NOMO-1 (cell line): ENCODE measurements at regions not wholly inside any gene's neighbourhood (a gene's known extent, or its start where the extent isn't known, plus 50 kb on each side); places are given as distances from the start of the nearest gene placed in this dataset.

Experiments
- DNase-seq, 2 experiments: peaks; one replicate each; lab custom pipeline; 2025; ENCODE audit not compliant: unreplicated experiment in 2 of 2; lab: John Stamatoyannopoulos, UW

DNA sequence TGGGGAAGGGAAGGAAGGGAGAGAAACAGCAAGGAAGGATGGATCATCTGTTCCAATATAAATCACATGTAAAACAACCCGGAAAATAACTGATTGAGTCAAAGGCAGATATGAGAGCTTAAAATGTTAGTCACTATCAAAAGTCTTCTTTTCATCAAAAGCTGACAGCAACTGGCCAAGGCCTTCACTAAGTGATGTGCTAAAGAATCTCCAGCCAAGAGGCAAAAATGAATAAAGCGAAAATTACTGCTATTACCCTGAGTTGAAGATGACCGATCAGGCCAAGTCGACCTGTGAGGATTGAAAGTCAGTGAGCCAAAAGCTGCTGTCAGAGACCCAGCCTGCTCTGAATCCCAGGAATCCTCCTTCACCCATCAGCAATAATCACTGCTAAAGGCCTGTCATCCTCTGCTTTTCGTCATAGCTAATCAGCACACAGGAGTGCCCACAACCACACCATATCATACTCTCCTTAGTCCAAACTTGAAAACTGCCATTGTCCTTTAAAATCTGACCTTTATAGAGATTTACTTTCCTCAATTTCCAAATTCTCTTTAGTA lies 736.9 kb downstream of the TLE1 start:
- DNase-seq, result no peak

DNA sequence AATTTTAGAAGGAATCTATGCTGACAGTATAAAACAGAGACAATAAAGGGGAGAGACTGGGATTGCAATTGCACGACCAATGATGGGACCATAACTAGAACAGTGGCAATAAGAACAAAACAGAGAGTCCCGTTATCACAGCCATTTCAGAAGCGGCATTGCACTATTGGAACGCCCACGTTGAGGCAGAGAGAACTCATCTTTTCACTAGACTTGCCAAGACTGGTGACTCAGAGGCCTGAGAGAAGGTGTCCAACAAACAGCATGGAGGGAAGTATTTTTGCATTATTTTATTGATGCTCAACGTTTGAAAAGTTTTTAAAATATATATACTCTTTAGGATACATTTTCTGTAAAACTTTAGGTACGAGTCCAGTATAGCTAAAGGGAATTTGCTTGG lies 737.7 kb downstream of the TLE1 start:
- DNase-seq, result no peak

DNA sequence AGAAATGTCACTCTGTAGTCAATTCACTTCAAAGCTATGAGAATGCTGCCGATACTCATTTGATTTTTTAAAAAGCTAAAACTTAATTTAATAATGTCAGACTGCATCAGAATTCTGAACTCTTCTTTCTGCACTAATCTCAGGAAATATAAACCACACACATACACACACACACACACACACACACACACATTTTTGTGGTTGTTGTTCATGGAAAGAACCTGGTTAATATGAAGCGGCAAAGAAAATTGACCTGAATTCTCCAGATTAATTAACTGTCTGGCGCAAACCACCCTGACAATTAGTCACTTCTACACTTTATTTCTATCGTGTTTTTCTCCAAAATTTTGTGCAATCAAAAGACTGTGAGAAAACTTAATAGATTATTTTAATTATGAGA lies 740.5 kb downstream of the TLE1 start:
- no peak for DNase-seq

DNA sequence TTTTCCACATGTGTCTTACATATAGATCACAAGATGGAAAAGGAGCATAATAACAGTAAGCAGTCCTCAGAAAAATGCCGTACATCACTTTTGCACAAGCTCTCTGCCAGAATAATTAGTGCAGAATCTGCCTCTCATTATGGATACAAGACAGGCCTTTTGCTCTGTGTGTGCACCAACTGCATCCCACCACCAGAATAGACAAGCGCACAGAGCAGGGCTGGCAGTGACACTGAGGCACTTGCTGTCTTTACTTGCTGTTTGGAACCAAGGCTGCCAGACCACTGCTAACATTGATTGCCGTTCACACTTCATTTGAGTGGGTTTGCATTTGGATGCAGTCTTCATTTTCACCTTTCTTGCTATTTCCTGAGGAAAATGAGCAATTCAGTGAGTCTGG lies 741.3 kb downstream of the TLE1 start:
- no peak for DNase-seq

DNA sequence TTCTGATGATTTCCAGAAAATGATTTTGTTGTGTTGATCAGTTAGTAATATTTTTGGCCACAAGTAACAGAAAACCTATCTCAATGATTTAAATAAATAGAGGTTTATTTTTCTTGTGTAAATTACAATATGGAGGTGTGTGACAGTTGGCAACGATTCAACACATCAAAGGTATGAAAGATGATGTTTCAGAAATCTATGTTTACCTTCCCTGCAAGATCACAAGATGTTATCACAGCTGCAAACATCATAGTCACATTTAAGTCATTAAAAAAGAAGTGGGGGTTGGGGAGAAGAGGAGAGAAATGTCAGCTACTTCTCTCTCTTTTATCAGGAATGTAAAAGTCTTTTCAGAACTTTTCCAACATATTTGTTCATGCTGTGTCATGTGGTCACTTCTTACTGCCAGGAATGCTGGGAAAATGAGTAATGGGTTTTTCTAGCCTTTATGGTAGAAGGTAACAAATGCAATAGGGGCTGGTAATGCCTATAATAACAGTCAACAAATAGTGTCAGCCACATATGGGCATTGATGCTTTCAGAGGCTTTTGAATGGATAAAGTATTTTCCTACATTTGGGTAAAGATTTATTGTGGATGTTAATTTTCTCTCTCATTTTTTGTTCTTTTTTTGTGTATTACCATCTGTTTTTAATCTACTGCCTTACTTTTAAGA lies 742.7 kb downstream of the TLE1 start:
- DNase-seq, result no peak

DNA sequence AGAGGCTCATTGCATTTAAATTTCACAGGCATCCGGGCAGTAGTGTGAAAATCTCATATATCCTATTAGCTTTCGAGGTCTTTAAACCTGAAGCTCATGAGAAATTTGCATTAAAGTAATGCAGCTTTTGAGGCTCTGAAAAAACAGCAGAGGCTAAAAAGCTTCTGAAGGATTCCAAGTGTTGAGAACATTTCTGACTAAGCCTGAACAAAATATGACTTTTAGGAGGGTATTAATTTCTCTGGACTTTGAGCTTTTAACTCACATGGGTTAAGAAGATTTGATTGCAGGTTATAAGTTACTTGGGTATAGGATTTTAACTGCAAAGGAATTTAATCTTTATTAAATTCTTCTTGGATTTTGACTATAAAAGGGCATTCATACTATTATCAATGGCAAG lies 743.9 kb downstream of the TLE1 start:
- DNase-seq, result no peak

DNA sequence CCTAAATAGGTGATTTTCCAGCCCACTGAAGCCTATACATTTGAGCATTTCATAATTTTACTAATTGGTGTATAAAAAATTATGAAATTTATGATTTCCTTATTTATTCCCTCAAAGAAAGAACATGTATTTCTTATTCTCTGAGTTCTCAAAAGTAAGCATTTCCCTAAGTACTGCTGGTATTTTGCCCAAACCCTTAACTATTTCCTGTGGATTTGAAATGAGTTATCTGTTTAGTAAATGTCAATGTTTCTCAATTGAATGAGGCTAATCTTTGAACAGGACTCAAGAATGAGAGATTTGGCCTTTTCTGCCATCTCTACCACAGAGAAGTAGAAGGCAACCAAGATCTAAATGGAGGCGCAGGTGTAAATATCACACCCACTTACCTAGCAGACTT lies 751.7 kb downstream of the TLE1 start:
- DNase-seq, result no peak

DNA sequence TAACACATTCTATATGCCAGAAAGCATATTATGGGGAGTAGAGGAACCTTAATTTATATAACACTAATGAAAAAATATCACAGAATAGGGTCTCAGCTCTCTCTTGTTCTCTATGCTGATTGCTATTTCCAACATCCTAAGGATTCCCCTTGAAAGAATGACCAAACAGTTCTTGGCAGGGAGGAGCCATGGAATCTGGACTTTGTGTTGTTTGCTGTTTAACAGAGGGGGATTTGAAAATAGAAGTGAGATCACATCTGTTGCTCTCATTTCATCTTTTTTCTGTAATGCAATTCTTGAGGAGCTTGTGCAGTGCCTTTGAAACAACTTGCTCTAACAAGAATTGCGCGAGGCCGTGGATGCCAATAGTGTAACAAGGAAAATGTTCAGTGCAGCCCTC lies 755.3 kb downstream of the TLE1 start:
- DNase-seq, result no peak

DNA sequence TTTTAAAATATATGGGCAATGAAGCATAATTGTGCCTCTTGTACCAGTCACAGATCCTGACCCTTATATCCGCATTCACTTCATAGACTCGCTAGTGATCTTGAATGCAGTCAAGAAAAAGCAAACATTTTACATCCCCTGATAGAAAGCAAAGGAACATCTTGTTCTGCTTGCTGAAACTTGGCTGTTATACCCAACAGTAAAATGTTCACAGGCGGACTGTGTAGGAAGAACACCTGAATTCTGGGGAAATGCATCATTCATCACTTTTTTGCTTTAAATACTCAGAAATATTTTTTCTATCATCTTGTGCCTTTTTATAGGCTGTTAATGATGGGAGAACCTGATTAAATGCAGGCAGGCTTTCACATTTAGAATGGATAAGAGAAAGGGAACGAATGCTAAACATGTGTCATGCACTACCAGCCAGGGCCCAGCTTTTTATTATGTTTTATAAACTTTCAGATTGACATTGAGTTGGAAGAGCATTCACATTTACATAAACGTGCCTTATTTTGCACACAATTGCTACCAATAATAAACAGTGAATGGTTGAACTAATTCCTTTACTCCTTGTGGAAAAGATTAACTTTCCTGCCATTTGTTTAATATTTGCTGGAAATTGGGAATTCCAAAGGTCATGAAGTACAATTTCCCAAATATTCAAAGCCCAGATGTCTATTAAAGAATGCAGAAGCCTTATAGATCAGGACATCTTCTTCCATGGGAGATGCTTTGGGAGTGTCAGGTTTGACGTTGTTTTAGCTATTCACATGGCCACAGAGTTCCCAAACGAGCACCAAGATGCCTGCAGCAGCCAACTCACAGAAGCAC lies 756.2 kb downstream of the TLE1 start:
- no peak for DNase-seq

DNA sequence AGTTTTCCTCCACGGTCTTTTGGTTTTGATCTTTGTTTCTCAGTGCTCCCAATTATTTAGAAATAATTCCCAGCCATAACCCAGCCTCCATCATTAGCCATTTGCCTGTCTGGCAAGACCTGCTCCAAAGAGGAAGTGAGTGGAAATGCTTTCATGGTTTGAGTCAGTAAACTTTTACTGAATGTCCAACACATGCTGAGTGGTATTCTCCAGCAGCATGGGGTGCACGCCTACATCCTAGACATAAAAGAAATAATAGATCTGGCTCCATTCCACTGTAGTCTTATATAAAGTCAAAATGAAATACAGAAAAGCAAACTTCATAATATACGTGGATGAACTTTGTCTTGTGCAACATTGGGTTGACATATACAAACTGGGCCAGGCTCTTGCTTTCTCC lies 757.2 kb downstream of the TLE1 start:
- DNase-seq, result no peak

DNA sequence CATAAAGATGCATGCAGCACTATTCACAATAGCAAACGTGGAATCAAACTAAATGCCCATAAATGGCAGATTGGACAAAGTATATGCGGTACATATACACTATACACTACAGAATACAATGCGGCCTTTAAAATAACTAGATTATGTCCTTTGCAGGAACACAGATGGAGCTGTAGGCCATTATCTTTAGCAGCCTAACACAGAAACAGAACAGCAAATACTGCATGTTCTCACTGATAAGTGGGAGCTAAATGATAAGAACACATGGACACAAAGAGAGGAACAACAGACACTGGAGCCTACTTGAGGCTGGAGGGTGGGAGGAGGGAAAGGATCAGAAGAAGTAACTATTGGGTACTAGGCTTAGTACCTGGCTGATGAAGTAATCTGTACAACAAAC lies 758.2 kb downstream of the TLE1 start:
- DNase-seq, result no peak

DNA sequence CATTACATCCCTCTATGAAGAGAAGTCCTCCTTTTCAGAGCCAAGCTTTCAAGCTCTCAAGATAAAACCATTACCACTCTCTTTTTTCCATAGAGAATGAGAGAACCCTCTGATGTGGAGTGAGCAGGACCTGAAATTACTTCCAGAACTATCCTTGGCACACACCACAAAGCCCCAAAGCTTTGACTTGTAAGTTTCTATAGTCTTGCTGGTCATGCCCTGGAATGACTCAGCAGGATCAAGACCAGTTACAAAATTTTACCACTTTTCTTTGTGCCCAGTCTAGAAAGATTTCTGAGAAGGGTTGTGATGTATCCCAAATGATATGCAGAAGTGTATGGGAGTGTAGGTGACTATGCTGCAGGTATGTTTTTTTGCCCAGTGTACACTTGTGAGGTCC lies 760.6 kb downstream of the TLE1 start:
- DNase-seq, result no peak

DNA sequence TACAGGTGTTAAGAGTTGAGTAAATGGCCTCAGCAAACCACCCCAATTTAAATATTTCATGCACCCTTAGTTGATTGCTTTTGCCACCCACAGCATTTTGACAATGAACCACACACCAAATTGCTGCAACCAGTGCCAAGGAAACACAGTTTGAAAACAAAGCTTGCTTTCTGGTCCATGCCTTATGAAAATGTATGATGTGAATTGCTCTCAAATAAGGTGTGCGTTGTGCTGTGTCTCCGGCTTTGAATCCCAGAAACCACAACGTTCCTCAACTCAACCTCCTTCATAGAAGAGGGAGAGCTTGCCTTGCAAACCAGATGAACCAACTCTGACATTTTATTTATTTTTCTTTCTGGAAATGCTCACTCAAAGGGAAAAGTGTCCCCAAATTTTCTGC lies 762.7 kb downstream of the TLE1 start:
- no peak for DNase-seq

DNA sequence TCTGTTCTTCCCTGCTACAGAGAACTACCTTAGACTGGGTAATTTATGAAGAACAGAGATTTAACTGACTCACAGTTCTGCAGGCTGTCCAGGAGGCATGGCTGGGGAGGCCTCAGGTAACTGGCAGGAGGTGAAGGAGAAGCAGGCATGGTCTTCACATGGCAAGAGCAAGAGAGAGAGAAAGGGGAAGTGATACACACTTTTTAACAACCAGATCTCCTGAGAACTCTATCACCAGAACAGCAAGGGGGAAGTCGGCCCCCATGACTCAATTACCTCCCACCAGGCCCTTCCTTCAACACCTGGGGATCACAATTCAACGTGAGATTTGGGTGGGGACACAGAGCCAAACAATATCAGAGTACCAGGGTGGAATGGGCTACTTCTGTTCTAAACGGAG lies 766.8 kb downstream of the TLE1 start:
- peak in 1 of 2 experiments; percentile 2 for DNase-seq

DNA sequence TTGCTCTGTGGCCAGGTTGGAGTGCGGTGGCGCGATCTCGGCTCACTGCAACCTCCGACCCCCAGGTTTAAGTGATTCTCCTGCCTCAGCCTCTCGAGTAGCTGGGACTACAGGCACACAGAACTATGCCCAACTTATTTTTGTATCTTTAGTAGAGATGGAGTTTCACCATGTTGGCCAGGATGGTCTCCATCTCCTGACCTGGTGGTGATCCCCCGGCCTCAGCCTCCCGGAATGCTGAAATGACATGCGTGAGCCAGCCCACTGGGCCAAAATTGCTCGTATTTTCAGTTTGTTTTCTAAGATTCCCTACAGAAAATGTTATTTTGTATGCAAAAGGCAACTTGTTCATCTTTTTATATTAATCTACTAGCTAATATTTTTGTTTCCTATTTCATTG lies 782.6 kb downstream of the TLE1 start:
- no peak for DNase-seq

DNA sequence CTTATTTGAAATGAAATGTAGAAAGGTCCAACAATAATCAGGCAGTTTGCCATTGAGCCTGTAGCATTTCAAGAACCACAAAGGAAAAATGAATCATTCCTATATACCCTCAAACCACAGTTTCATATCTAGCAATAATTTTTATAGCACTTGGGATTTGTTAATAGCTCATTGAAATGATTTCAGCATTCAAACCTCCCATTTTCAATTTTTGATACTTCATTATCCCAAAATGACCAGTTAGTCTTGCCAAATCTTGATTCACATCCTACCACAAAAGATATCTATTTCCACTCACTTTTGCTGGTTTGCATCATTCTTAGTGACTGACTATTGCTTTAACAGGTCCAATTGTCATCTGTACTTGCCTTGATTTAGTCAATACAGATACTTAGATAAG lies 790.1 kb downstream of the TLE1 start:
- no peak for DNase-seq

DNA sequence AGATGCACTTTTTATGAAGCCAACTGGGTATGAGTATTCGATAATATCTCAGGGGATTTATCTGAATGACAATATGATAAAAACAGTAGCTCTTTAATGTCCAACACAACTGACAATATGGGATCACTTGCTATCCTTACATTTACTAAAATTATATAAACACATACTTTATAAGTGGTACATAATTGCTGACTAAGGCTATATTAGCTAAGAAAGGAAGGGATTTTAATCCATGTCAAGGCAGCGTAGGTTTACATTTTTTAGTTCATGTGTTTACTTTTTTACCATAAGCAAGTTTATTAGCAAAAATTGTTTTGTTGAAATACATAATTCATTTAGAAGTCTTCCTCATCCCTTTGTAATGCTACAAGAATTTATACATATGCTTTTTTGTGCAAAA lies 796.2 kb downstream of the TLE1 start:
- DNase-seq, result no peak

DNA sequence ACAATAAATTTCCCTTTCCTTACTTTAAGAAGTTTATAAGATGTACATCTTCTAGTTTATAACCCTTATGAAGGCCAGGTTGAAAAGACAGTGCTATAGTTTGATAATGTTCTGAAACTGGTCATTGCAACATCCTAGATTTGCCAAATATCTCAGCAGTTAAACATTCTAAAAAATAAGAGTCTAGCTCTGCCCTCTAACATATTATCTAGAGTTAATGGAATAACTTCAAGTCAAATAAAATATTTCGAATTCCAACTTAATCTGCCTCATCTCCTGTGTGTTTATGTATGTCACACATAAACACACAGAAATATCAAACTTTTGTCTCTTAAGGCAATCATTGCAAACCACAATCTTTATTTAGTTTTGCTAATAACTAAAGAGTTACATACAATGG lies 796.6 kb downstream of the TLE1 start:
- DNase-seq, result no peak

DNA sequence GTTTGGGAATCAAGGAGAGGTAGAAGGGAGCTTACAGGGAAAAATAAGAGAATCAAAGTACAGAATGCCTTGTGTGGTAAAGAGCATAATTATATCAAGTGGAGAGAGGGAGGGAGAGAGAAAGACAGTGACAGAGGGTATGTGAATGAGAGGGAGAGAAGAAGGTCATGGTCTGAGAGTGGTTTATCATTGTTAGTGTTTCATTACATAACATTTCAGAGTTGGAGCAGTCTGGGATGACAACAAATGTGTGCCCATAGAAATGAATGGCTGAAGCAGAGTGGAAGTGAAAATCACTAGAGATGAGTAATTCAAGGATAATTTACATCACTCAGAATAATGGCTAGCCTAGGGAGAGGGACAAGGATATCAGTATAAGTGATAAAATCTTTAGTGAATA lies 799.2 kb downstream of the TLE1 start:
- DNase-seq, result no peak

DNA sequence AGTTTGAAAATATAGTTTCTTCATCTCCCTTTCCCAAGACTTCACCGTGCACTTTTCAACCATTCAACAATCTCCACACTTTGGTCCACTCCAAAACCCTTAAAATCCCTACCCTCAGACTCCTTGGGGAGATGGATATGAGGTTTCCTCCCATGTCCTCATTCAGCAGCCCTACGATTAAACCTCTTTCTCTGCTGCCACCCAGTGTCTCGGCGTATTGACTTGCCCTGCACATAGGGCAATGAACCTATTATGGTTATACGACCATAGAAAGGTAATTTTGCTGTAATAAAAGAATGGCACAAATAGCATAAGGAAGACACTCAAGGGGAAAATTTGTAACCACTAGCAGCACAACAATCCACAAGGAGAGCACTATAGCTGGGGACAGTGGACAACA lies 803.5 kb downstream of the TLE1 start:
- no peak for DNase-seq

DNA sequence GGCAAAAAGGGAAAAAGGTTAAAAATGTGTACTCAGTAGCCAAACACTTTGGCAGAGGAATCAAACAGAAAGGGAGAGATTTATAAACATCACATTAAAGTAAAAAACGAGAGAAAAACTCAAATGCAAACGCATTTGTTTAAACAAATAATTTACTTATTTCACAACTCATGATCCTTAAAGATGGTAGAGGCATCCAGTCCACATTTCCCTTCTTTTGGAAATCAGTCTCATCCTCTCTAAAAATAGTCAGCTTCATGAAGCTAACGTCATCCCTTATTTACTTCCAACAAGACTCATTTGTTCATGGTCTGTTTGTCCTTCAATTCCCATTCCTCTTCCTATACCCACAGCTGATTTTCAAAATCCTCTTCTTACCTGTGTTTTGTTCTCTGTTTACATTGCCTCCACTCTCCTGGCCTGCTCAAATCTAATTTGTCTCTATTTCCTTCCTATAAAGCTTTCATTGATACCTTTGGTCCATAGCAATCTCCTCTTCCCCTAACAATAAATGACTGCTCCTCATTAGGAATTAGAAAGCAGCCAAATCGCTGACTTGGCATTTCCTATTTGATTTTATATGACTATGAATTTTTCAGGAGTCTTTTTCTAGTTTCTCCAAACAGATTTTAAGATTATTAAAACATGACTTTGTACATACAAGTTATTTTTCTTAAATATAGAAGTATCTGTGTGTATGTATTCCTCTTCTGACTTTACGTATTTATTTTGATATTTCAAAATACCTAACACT lies 805.3 kb downstream of the TLE1 start:
- no peak for DNase-seq

DNA sequence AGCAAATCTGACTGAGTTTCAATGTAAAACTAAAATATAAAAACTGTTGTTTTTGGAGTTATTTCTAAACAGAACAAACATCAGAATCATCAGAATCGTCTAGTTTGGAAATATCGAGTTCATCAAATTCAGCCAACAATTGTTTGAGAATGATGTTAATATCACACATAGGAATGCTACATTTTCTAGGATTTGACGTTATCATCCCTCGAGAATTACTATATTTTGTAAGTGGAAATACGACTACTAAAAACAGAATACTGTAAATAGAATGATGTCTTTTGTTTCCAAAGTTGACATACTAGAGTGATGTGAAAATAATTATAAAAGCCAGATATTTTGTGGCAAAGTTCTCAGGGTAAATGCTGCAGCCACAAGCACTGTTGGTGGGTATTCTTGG lies 805.9 kb downstream of the TLE1 start:
- no peak for DNase-seq
